Islet precursor cell (in vitro differentiated cells): ENCODE measurements at regions not wholly inside any gene's neighbourhood (a gene's known extent, or its start where the extent isn't known, plus 50 kb on each side); places are given as distances from the start of the nearest gene placed in this dataset.

Experiments used
- DNase-seq: peaks from one replicate; pipeline ENCODE4 v3.0.0-alpha.2; 2018

DNA sequence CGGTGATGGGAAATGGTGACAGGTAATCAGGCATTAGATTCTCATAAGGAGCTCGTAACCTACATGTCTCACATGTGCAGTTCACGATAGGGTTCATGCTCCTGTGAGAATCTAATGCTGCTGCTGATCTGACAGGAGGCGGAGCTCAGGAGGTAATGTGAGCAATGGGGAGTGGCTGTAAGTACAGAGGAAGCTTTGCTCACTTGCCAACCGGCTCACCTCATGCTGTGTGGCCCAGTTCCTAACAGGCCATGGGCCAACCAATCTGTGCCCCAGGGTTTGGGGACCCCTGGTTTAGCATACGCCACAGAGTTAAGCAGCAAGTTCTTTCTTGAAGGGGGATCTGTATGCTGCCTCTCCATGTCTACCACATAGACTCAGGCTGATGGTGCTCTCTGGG is 133.1 kb downstream of the IQUB start:
- DNase-seq: no peak

DNA sequence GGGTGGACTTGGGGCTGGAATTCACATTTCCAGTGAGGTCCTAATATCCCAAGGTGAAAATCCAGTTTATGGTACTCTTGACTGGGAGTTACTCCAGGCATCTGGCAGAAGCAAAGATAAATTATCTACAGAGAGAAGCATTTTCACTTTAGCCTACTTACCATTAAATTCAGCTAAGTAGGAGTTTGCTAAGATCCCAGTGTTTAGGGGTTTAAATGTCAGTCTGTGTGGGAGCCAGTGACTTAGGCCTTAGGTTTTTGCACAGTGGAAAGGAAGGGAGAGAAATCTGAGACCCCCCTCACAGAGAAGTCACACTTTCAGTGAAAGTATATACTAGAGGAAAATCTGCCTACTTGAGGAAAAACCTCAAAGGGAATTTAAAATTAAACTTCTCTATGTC is 134.2 kb downstream of the IQUB start:
- DNase-seq: no peak

DNA sequence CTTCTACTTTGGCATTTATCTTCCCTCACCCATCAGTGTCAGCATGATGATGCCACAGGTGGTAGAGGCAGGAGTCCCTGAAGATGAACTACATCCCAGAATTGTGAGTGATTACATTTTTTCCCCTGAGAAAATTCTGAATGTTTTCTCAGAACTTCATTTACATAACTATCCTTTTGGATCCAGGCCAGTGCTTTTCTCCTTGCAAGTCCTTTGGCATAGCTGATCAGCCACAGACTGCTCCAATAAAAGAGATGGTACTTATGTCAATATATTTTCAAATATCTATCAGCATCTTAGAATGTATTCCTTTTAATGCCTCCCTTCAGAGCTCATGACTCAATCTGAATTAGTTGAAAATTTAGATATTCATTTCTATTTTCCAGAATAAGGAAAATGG is 135.5 kb downstream of the IQUB start:
- DNase-seq: no peak

DNA sequence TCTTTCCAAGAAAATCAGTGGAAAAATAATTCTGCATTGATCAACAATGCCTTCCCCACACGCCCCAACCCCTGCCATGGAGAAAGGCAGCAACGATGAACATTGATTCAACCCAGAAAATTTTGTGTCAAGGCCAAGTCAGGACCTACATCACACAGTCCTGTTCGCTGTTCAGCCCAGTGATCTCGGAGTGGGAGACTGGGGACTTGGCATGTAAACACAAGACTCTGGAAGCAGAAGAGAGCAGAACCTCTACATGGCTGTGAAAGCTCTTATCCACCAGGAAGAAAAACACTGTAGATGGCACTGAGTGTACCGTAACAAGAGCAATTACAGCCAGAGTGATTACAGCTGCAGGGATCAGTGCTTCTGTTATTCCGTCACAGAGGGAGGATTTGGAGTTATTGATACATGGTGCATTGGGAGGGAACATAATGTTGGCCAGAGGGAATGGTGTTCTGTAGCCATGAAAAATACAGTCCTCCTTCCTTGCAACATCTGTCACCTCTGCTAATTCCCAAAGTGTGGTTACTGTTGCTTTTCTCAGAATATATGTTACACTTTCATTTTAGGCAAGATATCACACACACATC is 136.6 kb downstream of the IQUB start:
- DNase-seq: no peak

DNA sequence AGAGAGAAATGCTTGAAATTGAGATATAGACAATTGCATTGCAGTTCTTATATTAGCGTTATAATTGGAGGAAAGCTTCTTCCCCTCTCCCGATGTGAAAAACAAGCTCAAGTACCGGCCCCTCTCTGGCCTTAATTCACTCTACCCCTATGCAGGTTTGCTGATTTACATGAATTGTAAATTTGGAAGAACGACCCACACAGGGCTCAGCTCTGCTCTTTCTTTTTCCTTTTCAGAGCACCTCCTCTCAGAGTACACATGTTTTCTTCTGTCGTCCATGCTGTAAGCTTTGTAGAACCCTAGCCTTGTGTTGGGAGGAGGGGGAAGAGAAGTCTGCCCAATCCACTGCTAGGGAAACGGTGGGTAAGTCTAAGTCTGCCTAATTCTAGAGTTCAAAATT is 140.8 kb downstream of the IQUB start:
- DNase-seq: no peak

DNA sequence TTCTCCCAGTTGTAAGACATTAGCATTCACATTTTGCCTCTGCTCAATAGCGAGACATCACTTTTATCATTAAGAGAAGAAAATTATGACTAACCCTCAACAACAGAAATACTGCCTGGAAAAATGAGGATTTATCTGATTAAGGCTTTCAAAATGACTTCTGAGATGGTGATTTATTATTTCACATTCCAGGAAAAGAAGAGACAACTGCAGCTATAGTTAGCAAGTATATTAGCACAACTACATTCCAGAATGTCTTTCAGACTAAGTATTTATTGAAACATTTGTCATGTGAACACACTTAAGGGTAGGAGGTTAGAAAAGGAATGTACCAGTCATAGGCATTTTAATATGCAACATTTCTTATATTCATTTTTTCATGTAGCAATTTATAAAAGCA is 162.0 kb downstream of the IQUB start:
- no peak for DNase-seq

DNA sequence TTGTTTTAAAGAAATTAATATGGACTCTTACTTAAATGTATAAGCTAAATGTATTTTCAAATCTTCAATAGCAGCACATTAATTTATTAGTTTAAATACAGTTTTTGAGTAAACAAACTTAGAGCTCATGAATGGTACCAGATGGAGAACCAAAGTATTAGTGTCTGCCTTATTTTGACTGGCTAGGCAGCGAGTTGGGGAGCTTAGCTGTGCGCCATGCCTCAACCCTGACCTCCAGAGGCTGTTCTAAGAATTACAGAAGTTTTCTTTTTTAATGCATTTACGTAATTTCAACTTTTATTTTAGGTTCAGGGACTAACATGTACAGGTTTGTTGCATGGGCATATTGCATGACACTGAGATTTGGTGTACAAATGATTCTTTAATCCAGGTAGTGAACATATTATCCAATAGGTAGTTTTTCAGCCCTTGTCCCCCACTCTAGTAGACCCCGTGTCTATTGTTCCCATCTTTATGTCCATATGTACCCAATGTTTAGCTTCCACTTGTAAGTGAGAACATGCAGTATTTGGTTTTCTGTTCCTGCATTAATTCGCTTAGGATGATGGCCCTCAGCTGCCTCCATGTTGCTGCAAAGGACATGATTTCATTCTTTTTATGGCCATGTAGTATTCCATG is 166.8 kb downstream of the IQUB start:
- no peak for DNase-seq

DNA sequence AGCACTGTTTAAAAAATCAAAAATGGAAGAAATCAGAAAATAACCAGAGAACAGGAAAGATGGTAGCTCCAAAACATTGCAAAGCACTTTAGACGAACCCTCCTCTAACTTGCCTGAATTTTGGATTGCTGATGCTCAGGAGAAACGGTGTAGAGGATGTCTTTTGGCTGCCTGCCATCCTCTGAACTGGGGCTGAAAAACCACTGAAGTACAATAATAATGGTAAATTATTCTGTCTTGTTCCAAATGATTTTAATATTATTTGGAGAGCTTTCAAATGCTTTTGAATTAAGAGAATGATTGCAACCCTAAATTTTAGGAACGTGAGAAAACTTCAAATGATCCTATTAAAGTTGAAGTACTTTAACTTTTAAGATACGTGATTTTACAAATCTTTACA is 167.3 kb upstream of the SLC13A1 start:
- no peak for DNase-seq

DNA sequence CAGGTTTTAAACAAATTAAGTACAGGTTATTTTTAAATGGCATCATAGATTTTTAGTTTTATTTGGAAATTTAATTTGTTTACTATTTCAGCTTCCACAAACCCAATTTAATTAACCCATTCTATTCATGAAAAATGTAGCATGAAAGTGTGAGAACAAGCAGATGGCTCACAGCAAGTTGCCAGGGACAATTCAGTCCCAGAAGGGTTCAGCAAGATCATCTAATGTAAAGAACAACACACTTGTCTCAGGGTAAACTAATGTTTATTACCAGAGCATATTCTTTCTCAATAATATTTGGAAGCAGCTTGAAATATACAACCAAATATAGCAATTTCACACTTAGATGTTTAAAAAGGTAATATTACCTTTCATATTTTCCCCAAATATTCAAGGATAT is 166.9 kb upstream of the SLC13A1 start:
- DNase-seq: no peak

DNA sequence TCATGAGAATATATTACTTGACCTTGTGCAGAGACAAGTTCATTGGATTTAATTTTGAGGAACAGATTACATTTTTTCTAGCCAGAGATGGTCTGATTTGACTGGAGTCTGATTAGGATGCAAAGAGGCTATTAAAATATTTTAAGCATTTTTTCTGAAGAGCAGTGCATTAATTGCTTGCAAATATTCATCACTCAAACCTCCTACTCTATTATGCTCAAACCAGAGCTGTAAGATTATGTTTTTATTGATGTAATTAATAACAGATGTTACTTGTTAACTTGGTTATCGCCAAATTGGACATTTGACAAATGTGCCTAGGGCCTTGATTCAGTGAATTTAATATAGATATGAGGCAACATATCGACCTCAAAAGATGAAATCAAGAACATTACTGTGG is 160.9 kb upstream of the SLC13A1 start:
- no peak for DNase-seq

DNA sequence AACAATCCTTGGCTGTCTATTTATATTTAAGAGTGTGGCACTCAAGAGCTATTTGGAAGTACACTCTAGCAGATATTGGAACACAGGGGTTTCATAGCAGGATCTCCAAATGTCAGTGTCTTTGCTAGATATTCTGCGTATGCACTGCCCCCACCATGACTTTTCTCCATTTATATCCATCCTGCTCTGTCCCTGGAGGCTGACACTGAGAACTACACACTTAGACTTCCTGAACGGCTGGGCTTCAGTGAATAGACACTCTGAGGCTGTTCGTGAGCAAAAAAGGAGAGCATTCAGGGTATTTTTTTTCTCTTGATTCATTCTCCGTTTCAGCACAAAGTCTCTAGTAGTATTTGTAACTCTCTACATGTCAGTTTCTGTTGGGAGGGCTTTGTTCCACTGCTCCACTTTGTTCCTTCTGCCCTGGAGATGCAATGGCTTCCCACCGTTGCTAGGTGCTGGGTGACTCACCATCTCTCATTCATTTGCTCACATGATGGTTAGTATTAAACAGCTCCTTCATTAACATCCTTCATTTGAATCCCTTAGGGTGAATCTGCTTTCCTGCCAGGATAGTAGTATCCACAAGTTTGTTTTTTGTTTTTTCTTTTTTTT is 155.9 kb upstream of the SLC13A1 start:
- no peak for DNase-seq

DNA sequence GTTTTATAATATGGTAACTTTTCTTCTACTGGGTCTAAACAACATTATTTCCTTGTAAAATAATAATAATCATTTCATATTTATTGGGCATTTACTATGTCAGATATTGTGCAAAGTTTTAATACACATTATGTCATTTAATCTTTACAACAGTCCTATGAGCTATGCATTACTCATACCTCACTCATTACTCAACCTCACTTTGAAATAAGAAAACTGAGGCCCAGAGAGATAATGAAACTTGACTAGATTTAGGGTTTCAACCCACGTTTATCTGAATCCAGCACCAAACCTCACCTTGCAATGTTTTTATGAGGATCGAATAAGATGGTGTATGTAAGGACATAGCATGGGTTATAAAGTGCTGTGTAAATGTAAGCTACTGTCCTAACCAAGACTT is 153.2 kb upstream of the SLC13A1 start:
- DNase-seq: no peak

DNA sequence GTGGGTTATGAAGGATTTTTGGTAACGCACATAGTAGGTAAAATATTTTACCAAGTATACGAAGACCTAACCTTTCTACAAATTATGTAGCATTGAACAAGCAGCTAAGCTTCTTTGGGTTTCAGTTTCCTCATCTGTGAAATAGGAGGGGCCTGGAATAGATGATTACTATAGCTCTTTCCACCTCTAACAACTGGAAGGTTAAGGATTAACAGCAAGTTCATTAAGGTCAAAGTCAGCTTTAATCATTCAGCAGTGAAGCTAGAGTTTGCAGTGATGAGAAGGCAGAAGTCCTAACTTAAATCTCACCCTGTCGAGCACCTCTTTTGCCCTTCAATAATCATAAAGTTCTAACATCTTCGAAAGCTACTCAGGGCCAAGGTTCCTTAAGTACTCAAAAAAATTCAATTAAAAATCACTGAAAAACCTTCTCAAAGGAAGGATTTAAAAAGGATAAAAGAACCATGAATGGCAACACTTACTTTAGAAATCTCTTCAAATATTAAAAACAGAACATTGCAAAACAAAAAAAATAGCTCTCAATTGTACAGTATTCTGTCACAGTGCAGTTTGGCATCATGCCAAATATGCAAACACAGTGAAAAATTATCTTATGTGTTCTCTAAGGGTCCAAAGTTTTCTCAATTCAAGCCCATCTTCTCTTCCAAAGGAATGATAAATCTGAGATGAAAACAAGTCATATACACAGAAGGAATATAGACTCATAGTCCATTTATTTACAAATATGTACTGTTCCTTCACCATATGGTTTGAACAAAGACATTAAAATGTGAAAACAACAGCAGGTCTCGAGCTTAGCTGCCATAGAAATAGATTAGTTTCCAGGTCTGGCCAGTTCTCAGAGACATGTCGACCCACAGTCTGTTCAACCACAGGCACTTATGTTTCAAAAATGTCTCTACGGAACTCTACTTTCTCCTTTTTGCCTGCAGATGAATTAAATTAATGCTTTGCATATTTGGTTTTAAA is 152.0 kb upstream of the SLC13A1 start:
- no peak for DNase-seq

DNA sequence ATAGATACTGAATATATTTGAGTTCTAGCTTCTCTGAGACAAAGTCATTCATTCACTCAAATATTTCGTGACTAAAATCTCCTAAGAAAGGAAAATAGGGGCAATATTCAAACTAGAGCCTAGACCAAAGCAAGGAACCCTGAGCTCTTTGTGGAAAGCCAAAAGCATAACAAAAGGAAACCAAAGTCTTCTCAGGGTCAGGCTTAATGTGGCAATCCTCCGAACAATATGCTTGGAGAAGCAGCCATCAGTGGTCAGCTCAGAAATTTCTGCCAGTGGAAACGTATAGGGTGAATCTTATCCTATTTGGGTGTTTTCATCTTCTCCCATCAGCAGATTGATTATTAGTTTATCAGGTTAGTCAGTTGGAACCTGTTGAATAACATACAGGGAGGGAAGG is 151.3 kb upstream of the SLC13A1 start:
- DNase-seq: no peak

DNA sequence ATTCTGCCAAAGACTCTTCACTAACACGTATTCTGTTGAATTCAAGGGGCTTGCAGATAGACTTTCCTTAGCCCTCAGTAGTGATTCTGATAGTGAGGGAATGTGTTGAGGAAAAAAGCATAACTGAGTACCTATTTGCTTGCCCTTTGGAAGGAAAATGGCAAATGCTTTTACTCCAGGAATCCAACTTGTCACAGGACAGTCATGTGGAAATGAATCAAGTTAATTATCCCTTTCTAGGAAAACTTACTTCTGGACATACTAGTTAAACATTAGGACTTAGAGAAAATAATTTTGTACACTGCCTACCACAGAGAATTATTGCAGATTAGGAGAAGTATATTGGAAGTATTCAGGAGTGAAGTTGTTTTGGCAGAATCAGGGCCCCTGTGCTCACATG is 148.9 kb upstream of the SLC13A1 start:
- no peak for DNase-seq

DNA sequence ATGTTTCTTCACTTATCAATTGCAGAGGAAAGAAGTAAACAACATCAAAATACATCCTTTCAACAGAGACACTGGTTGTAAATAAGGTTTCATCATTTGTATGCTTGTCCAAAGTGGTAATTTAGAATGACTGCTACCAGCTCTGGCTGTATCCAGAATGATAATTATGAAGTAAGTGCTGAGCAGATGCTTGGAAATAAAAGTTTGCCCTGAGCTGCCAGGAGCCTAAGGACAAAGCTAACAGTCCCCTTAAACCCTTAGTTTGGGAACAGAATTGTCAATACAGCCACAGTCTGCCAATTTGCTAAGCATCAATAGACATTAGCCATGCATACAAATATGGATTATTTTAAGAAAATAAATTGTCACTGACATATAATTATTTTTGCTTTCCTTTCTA is 147.0 kb upstream of the SLC13A1 start:
- no peak for DNase-seq

DNA sequence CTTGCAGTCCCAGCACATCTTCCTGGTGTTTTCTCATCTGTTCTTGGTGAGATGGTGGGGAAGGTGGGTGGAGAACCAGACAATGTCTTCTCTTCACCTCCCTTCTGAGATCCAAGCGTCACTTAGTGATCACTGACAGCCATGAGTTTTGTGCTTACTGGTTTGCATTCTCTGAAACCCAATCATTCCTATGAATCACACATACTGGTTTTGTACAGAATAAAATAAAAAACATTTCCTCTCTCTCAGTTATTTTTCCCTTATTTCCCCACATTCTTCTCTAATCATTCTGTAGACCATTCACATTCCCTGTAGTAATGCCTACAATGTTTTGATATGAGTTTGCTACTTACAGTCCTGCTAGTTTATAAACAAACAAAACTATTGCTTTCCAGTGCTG is 143.8 kb upstream of the SLC13A1 start:
- DNase-seq: no peak

DNA sequence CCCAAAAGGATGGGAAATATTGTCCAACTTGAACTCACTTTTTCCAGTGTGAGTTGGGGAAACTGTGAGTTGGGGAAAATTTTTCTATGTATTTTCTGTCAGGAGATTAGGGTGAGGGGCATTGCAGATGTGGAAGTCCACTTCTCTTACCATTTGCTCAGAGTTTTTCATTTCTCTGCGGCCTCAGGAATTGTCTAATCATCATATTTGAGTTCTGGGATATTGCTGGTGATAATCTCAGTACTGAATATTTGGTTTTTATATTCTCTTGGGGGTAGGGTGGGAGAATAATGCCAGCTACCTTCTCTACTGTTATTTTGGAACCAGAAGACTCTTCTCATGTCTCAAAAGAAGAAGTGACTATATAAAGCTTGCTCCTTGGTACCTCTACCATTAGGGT is 141.3 kb upstream of the SLC13A1 start:
- DNase-seq: no peak

DNA sequence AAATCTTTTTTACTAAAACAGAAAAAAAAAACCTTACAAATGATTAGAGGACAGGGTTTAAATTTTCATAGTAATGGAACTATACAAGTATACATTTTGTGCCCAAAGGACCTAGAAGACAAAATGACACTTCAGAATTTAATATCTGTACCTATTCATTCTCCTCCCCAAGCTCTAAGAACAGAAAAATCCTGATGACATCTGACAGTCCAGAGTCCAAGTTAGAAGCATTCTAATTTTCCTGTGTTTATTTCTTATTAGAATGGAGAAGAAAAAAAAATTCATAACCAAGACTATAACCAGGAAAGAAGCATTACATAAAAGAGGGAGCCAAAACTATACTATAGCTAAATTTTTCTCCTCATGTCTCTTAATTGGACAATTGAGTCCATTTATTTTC is 138.9 kb upstream of the SLC13A1 start:
- no peak for DNase-seq

DNA sequence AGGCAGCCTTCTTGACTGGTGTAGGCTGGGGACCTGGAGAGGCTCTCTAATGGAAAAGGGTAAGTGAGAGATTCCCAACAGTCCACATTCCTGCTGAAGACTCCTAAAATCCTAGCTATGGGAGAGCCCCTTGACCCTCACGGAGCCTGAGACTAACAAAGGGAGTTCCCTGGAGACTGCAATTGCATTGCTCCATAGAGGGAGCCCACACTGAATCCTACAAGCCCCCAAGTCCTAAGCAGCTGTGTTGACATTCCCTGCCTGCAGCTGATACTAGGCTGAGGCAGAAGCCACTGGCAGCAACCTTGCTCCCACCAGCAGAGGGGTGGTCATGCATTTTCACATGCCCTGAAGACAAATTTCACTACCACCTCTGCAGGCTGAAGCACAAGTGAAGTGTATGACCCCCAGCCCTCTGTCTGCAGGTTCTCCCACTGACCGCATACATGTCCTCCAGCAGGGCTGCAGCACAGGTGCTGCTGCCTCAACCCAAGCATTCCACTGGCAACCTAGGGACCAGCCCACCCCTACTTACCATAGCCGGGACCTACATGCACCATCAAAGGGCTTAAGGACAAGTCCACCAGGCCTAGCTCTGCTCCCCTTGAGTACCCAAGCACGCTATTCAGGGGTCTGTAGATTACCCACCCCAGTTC is 130.3 kb upstream of the SLC13A1 start:
- no peak for DNase-seq

DNA sequence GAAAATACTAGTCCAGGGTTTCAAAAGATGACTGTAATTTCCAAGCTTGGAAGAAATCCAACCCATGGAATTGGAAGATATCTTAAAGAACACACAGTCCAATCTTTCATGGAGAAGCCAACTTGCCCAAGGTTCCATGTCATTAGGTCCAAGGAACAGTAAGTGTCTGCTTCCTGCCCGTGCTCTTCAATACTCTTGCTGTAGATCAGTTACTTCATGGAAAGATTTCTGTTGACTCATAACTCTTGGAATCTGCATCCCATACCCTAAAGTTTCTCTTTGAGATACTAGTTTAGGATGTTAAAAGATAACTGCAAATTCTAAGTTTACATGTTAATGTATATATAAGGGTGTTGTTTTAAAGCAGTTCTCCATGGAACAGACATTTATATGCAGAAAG is 127.9 kb upstream of the SLC13A1 start:
- no peak for DNase-seq

DNA sequence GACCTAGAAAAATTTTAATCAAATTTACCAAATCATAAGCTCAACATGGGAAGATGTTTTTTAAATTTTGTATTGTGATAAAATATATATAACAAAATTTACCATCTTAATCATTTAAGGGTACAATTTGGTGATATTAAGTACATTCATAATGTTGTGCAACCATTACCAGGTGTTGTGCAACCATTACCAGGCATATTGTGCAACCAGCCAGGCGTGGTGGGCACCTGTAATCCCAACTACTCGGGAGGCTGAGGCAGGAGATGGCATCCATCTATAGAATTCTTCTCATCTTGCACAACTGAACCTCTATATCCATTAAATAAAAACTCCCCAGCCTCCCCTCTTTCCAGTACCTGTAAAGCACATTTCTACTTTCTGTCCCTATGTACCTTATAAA is 124.5 kb upstream of the SLC13A1 start:
- DNase-seq: no peak

DNA sequence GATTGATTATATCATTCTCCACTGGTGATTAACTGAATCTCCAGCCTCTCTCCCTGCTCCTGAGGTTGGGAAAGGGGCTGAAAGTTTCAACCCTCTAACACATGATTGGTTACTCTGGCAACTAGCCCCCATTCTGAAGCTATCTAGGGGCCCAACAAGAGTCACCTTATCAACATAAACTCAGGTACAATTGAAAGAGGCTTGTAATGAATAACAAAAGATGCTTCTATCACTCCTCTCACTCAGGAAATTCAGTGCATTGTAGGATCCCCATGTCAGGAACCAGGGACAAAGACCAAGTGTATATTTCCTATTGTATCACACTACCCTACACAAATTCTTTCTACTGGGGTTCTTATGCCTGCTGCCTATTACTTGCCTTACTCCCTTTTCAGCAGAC is 123.9 kb upstream of the SLC13A1 start:
- DNase-seq: no peak
